ENCODE measurements at regions not wholly inside any gene's neighbourhood (a gene's known extent, or its start where the extent isn't known, plus 50 kb on each side); places are given as distances from the start of the nearest gene placed in this dataset.

DNA sequence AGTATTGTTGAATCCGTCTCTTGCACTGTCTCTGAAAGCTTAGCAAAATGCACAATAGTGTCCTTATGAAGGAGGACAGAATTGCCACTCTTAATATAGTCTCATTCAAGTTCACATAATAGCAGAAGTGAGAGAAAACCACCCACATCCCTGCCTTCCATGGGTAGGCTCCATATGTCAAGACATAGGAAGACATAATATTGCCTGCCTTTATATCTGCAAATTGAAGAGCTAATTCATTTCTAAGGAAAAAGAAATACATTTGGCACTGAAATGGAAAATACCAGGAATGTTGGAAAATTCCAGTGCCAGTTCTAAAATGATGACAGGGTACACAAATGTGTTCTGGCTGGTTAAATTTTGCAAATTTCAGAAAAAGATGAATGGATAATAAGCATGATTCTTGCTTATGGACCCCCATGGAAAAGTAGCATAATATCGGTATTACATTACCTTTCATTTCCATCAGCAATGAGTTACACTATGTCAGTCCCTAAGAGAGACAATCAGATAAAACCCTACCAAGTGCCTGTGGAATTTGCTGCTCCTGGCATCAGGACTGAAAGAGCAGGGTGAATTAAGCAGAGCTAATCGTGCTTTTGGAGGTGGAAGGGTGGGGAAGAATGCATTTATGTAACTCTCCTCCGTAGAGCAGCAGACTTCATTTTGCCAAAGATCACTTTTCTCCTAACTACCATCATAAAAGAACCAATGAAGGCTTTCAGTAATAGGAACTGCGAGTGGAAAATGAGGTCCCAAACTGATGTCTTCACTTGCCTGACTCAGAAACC, 312.6 kb downstream of the FGFR2 start:
- Histone ChIP-seq H3K36me3 (ENCODE audit: control insufficient read depth in 1 of 2, insufficient read depth in 2 of 2, low read length in 2 of 2) (no peaks in the 10 kb centered on the region), H3K27ac (ENCODE audit: low read depth, low read length) (no peak overlapping the region), H3K9me2 (ENCODE audit: insufficient read depth) (no peaks in the 10 kb centered on the region), H3K9ac (ENCODE audit: low read length) (no peak overlapping the region), H3K4me1 (ENCODE audit: control insufficient read depth in 1 of 2, insufficient read depth in 2 of 2, low read length in 2 of 2) (no peaks in the 10 kb centered on the region), H3K9me3 (ENCODE audit: control insufficient read depth in 1 of 2, insufficient read depth in 1 of 2, low read depth in 1 of 2, low read length in 2 of 2) (no peaks in the 10 kb centered on the region), H4K20me1 (ENCODE audit: insufficient read depth) (no peaks in the 10 kb centered on the region), H3K4me3 (replicated peaks in 1 of 2; ENCODE audit: low read depth in 1 of 2, low read length in 2 of 2) (no peak overlapping the region), H3K4me2 (ENCODE audit: low read length) (no peak overlapping the region), H3K79me2 (ENCODE audit: insufficient read depth, low read length) (no peaks in the 10 kb centered on the region), H3K27me3 (ENCODE audit: insufficient read depth, low read length) (peaks cover 44% of the 10 kb centered on the region; the same call in 1 of the 2 replicates), H2AFZ (ENCODE audit: low read depth, low read length, poor library complexity, severe bottlenecking) (no peak overlapping the region)
- intact Hi-C loops (cut with micrococcal nuclease): no loop called here
- ChIA-PET CTCF (no interaction called here), RAD21 (ENCODE audit: low non-redundant PET in 1 of 2, low total read pairs in 2 of 2, uncharacterized antibody in 2 of 2, unreplicated experiment in 2 of 2) (no interaction called here), POLR2A (no interaction called here)
- DNase-seq (ENCODE audit: low read depth, low spot score): no peak
- TF ChIP-seq ZFX (IDR thresholded peaks at IDR 0.05) (no peak), FOSL1 (IDR thresholded peaks at IDR 0.05; ENCODE audit: low read depth) (no peak), ELF1 (IDR thresholded peaks at IDR 0.05; ENCODE audit: borderline replicate concordance, low read depth) (no peak), JUND (IDR thresholded peaks at IDR 0.05) (no peak), RAD21 (IDR thresholded peaks at IDR 0.05; ENCODE audit: low read depth) (no peak), ZNF274 (IDR thresholded peaks at IDR 0.05; ENCODE audit: low read depth, low read length) (no peak), CEBPB (IDR thresholded peaks at IDR 0.05; ENCODE audit: low read depth) (no peak), CBX3 (IDR thresholded peaks at IDR 0.05; ENCODE audit: low read depth) (no peak), EZH2phosphoT487 (IDR thresholded peaks at IDR 0.05; ENCODE audit: borderline replicate concordance) (no peak), EZH2 (IDR thresholded peaks at IDR 0.05) (no peak), SIN3A (IDR thresholded peaks at IDR 0.05; ENCODE audit: low read depth) (no peak), SRF (IDR thresholded peaks at IDR 0.05; ENCODE audit: low read depth) (no peak), POLR2A (IDR thresholded peaks at IDR 0.05; ENCODE audit: borderline replicate concordance, extremely low read depth, insufficient read depth, insufficient read length) (no peak)
- TF ChIP-seq, protein P1, sequence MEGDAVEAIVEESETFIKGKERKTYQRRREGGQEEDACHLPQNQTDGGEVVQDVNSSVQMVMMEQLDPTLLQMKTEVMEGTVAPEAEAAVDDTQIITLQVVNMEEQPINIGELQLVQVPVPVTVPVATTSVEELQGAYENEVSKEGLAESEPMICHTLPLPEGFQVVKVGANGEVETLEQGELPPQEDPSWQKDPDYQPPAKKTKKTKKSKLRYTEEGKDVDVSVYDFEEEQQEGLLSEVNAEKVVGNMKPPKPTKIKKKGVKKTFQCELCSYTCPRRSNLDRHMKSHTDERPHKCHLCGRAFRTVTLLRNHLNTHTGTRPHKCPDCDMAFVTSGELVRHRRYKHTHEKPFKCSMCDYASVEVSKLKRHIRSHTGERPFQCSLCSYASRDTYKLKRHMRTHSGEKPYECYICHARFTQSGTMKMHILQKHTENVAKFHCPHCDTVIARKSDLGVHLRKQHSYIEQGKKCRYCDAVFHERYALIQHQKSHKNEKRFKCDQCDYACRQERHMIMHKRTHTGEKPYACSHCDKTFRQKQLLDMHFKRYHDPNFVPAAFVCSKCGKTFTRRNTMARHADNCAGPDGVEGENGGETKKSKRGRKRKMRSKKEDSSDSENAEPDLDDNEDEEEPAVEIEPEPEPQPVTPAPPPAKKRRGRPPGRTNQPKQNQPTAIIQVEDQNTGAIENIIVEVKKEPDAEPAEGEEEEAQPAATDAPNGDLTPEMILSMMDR (IDR thresholded peaks at IDR 0.05 in 2 of 3, conservative IDR thresholded peaks at IDR 0.05 in 1 of 3; ENCODE audit: borderline replicate concordance in 1 of 3, insufficient read depth in 1 of 3, low read depth in 2 of 3, low read length in 2 of 3): no peak
- TF ChIP-seq, protein P2, sequence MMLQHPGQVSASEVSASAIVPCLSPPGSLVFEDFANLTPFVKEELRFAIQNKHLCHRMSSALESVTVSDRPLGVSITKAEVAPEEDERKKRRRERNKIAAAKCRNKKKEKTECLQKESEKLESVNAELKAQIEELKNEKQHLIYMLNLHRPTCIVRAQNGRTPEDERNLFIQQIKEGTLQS (IDR thresholded peaks at IDR 0.05): no peak
- TF ChIP-seq, protein P3, sequence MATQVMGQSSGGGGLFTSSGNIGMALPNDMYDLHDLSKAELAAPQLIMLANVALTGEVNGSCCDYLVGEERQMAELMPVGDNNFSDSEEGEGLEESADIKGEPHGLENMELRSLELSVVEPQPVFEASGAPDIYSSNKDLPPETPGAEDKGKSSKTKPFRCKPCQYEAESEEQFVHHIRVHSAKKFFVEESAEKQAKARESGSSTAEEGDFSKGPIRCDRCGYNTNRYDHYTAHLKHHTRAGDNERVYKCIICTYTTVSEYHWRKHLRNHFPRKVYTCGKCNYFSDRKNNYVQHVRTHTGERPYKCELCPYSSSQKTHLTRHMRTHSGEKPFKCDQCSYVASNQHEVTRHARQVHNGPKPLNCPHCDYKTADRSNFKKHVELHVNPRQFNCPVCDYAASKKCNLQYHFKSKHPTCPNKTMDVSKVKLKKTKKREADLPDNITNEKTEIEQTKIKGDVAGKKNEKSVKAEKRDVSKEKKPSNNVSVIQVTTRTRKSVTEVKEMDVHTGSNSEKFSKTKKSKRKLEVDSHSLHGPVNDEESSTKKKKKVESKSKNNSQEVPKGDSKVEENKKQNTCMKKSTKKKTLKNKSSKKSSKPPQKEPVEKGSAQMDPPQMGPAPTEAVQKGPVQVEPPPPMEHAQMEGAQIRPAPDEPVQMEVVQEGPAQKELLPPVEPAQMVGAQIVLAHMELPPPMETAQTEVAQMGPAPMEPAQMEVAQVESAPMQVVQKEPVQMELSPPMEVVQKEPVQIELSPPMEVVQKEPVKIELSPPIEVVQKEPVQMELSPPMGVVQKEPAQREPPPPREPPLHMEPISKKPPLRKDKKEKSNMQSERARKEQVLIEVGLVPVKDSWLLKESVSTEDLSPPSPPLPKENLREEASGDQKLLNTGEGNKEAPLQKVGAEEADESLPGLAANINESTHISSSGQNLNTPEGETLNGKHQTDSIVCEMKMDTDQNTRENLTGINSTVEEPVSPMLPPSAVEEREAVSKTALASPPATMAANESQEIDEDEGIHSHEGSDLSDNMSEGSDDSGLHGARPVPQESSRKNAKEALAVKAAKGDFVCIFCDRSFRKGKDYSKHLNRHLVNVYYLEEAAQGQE (IDR thresholded peaks at IDR 0.05; ENCODE audit: low read depth): no peak
- ATAC-seq: no peak
- no TSS peak for BruUV-seq (replicated peaks)
